DMS 273 (cell line): ENCODE measurements at regions not wholly inside any gene's neighbourhood (a gene's known extent, or its start where the extent isn't known, plus 50 kb on each side); places are given as distances from the start of the nearest gene placed in this dataset.

ENCODE experiments used
- DNase-seq: peaks from one replicate; lab custom pipeline; 2025; ENCODE audit not compliant: unreplicated experiment; lab: John Stamatoyannopoulos, UW

- DNase-seq, result peak; percentile 23
Observed at GRCh38 chr20:2236256-2236655, 59.5 kb upstream of the TGM3 start.

GRCh38 chr20:2237059-2237458, 58.7 kb upstream of the TGM3 start:
- no peak for DNase-seq

GRCh38 chr20:2238601-2239000, 57.2 kb upstream of the TGM3 start:
- no peak for DNase-seq

DNA sequence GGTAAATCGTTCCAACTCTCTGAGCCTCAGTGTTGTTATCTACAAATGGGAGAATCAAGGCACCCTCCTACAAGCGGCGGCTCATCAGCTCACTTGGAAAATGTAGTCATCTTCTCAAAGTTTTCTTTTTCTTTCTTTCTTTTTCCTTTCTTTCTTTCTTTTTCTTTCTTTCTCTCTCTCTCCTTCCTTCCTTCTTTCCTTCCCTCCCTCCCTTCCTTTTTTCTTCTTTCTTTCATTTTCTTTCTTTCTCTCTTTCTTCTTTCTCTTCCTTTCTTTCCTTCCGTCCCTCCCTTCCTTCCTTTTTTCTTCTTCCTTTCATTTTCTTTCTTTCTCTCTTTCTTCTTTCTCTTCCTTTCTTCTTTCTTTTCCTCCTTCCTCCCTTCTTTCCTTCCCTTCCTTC, 55.0 kb upstream of the TGM3 start:
- no peak for DNase-seq

DNA sequence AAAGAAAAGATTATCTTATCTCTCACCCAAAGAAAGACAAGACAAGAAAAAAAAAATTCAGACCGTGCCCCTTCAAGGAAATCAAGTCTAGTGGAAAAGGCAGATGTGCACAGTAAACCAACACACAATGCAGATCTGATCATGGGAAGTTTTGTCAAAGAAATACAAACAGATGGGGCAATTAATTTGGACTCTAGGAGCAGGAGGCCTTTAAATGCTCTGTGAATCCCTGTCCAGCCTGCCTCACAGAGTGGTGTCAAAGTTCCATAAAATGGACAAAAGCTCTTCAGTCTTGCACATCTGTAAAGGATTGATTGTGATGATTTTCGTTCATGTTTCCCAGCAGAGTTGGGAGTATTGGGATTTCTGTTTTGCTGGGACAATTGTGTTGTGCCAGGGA, 53.1 kb upstream of the TGM3 start:
- no peak for DNase-seq

GRCh38 chr20:2244523-2244922, 51.3 kb upstream of the TGM3 start:
- no peak for DNase-seq

DNA sequence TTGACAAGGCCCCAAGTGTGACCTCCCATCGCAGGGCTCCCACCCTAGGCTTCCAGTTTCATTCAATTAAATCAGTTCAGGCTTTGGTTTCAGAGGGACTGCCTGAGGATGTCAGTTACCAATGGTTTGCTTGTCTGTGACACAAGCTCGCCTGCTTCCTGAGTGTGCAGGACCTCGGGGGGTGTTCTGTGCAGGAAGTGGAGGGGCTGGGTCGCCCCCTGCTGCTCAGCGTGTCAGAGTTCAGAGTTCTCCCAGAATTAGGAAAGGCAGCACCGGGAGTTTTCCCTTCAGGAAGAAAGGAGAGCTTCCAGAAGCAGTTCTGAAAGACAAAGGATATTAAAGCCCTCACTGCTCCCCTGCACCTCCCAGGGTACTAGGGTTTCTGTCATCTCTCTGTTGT, 50.8 kb upstream of the TGM3 start:
- peak; percentile 17 for DNase-seq

DNA sequence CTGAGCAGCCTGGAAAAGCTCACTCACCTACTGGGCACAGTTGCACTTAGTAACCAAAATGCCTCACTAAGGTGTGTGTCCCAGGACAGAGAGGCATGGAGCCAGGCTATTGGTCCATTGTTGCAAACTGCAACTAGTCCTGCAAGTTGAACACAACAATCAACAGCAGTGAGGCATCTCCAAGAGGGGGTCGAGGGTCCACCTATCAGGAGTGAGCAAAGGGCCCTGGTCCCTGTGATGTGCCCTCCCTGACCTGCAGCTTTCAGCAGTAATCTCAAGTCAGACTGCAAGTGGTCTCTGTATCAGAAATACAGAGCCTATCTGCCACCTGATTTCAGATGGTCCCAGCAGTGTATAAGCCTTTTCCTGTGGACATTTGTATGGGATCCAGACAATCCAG, 50.2 kb upstream of the TGM3 start:
- DNase-seq, result no peak
